ENCODE measurements at regions not wholly inside any gene's neighbourhood (a gene's known extent, or its start where the extent isn't known, plus 50 kb on each side); places are given as distances from the start of the nearest gene placed in this dataset.

DNA sequence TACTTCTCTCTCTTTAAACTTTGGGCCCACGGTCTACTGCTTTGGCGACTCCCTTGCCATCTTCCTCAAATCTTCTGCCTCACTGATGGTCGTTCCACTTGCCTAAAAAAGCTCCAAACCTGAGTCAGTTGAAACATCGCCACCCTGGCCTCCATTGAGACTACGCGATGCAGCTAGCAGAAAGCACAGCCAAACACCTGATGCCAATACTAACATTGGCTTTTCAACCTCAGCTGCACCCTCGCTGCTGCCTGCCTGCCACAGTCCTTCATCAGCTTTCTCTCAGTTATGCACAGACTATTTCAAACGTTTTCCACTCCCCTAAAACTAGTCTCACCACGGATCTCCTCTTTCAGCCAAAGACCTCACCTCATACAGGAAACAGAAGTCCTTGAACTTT, 214.2 kb upstream of the TMCO5A start:
- no peak for DNase-seq

DNA sequence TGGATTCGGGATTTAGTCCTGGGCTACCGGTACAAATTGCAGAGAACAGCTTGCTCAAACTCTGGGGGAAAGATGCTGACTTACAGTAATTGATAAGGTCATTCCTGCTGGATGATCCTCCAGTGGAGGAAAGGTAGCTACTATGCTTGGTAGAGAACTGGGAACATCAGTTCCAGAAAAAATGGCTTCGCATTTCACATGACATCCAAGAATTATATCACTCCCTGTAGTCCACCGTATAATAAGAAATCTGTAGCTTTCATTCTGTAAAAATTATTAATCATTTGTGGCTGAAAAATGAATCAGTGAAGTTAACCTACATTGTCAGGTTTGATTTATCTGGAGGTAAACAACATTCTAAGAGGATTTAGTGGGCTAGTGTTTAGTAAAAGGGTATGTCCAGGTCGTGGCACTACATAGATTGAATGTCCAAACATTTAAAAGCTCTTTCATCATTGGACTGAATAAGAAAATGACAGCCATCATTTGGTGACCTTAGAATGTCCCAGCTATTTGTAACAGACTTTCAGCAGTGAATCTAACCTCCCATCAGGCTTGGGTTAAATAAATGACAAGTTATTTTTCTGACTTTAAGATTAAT, 203.2 kb upstream of the TMCO5A start:
- no peak for DNase-seq

DNA sequence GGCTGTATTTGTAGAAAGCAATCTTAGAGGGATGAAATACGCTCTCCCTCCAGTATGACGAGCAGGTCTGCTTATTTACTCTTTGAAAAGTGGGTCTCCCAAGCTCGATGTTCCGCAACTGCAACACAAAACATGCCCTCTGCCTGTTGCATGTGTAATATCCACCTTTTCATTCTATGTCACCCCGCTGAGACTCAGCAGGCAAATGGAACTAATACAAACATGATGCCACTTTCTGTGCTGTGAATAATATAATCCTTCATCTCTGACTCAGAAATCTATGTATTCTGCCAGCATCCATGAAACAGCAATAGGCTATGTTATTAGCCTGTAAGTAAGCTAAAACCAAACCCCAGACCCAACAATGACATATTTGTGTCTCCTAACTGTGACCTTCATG, 200.8 kb upstream of the TMCO5A start:
- no peak for DNase-seq

DNA sequence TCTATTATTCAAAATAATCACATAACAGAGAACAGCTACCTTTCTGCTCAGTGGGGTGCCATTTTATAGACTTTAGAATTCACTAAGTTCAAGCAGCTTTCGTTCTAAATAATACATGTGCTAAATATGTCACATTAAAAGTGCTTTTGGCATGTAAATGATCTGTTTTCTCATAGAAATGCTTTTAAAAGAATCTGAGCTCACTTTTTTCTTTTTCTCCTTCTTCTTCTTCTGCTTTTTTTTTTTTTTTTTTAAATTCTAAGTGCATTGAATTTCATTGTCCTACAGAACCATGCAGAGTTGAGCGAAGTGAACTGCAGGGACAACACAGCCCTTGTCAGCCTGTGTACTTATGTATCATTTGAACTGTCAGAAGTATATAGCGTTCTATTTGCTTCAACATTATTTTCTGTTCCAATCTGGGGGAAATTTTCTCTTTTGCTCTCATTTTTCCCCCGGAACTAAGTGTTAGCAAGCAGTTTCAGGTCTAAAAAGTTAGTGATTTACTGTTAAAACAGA, 193.8 kb upstream of the TMCO5A start:
- no peak for DNase-seq

DNA sequence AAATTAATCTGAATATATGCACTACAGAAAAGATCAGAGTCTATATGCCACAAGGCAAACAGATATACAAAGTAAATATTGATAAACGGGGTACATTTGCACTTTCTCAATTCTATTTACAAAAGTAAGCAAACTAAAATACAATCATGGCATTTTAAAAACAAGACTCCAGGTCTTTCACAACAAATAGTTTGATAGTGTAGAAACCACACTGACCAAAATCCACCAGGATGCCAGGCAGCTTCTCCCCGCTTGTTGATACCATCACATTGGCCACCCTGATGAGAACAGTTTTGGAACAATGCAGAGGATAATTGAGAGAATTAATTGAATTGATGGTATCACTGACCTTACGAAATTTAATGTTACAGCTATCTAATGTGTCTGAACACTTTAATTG, 190.6 kb upstream of the TMCO5A start:
- DNase-seq, result no peak

DNA sequence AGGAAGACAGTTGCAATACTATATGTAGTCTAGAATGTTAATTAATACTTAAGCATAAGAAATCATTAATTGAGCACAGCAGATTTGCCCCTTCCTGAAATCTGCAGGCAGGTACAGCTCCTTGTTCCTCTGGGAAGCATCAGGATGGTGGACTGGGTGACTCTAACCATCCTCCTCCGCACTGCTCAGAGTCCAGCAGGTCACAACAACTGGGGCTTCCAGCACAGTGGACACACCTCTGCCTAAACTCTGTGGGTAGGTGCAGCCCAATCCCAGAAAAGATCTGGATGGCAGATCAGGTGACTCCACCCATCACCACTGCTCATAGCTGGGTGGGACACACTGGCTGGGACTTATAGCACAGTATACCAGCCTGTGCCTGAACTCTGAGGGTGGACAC, 189.9 kb upstream of the TMCO5A start:
- no peak for DNase-seq

DNA sequence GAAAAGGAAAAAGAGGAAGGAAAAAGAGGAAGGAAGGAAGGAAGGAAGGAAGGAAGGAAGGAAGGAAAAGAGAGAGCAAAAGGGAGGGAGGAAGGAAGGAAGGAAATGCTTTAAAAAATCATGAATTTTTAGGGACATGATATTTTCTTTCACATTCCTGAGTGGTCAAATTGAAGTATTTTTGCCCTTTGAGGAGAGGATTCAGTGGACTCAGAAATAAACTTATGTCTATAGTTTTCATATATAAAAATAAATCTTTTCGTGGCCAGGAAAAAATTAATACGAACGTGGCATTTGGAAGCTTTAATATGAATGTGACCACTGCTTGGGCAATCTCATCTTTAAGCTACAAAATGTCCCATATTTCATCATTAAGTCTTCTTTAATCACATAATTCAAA, 183.0 kb upstream of the TMCO5A start:
- no peak for DNase-seq

DNA sequence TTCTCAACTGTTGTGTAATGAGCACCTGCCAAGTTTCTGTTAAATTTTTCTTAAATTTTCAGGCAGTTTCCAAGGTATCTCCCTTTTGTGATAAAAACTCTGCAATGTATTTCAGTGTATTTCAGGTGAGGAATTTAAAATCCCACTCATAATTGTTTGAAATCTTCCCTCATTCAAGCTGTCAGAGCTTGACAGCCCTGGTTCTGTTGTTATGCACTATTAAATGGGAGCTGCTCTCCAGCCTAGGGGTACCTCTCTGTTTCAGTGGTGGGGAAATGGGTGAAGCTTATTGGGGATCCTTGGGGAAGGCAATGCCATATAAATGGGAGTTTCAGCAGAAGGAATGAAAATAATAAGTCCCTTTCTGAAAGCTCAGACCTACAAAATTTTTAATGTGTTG, 178.0 kb upstream of the TMCO5A start:
- DNase-seq, result no peak

DNA sequence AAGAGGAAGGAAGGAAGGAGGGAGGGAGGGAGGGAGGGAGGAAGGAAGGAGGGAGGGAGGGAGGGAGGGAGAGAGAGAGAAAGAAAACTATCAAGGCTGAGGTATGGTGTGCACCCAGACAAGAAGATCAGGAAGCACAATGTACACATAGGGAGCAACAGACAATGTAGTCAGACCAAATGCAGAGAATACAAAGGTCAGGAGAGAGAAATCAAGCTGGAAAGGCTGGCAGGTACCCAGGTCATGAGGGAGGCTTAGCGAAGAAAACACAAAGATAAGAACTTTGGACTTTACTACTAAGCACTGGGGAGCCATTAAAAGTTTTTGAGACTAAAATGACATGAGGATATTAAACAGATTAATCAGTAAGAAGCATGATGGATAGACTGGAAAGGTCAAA, 176.0 kb upstream of the TMCO5A start:
- DNase-seq, result no peak

DNA sequence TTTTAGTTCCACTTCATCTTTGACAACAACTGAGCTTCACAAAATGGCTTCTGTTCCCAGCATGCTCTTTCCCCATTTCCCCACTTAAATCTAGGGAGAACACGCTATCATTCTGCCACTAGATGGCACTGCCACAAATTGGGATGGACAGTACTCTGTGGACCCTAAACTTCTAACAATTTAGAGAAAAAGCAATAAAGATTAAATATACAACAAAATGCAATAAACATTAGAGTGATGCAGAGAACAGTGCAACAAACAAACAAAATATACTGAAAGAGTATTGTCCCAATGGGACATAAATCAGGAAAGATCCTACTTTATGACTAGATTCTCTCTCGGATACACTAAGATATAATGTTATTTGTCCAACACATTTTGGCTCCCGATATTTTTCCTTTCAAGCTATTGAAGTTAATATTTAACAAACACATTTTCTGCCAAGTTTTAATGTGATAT, 169.7 kb upstream of the TMCO5A start:
- DNase-seq, result peak in 1 of 2 experiments; percentile 36

DNA sequence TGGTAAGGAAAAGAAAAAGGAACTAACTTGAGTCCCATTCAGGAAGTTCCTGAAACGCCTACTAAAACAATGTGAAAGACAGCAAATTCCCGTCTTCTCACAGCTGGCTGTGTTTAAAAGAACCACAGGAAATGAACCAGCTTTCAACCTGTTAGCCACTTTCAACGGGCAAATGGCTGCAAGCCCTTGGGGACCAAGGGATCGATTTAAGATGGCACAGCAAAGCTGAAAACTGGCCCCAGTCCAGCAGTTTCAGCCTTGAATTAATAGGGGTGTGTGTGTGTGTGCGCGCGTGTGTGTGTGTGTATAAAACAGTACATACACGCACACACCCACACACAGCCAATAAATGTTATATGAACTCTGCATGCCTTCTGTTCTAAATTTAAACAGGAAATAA, 168.7 kb upstream of the TMCO5A start:
- no peak for DNase-seq

DNA sequence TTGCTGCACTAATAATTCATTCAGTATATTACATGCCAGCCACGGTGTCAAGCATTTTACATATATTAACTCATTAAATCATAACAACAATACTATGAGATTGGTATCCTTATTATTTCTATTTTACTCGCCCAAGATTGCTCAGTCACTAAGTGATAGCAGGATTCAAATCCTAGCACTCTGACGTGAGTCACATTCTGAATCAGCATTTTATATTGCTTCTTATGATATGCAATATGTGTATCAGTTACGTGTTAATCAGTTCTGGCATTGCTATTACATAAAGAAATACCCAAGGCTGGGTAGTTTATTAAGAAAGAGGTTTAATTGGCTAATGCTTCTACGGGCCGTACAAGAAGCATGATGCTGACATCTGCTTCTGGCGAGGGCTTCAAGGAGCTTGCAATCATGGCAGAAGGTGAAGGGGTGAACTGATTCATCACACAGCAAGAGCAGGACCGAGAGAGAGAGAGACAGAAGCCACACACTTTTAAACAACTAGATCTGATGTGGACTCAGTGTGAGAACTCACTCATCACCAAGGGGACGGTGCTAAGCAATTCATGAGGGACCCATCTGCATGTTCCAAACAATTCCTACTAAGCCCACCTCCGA, 166.5 kb upstream of the TMCO5A start:
- no peak for DNase-seq

DNA sequence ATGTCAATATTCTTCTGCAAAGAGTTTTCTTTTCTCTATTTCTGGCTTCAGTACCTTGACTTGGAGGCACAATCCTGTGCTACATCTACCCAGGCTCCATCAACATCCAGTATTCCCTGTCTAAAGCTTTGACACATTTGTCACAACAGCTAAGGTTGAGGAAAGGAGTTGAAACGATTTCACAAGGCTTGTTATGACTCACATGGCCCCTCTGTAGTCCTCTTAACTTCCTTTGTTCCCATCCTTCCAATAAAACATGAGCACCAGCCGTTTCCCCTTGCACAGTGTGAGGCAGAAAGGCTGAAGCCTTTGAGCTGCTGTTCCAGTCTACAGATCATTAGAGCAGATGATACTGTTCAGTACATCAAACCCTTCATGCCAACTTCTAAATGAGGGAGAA, 163.0 kb upstream of the TMCO5A start:
- no peak for DNase-seq

DNA sequence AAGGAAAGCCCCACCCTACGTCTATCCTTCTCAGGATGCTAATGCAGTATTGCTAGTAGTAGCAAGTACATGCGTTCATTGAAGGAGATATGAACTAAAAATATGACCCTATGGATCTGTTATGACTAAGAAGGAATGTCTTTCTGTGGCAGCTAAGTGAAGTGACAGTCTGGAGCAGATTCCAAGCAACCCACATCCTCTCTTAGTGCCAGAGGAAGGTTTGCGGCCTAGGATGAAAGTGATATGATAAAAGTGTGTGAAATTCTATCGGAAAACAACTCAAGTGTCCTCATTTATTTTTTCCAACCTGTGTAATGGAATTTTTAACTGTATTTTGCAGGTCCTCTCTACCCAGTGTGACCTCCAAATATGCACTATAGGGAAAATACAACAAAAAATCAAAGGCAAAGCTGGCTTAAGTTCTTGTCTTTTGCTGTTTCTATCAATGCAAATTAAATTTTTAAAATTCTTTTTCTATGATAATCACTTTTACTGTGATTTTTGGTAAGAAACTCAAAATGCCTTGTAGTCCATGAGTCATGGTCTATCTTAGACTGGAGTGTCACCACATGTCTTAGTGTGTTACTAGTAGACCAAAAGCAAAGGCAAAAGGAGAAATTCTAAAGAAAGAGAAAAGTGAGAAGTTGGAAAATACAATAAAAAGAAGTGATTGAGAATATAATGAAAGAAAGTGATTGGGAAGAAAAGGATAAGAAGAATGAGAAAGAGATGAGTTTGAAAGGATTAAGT, 161.2 kb upstream of the TMCO5A start:
- peak in 1 of 2 experiments; percentile 18 for DNase-seq

DNA sequence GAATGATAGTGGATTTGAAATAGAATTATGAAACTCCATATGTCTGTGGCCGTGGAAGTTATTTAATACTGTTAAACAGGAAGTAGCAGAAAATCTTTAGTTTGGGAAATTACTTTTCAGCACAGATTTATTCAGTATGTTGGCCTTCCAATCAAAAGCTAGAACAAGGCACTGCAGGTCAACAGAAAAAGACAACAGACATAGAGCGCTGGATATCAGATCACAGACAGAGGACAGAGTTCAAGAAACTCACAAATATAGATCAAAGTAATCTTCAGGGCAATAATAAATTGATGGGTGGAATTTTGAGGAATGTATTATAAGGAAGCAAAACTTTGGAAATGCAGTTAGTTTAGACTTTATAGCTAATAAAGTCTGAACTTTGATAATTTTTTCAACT, 159.5 kb upstream of the TMCO5A start:
- DNase-seq, result no peak

DNA sequence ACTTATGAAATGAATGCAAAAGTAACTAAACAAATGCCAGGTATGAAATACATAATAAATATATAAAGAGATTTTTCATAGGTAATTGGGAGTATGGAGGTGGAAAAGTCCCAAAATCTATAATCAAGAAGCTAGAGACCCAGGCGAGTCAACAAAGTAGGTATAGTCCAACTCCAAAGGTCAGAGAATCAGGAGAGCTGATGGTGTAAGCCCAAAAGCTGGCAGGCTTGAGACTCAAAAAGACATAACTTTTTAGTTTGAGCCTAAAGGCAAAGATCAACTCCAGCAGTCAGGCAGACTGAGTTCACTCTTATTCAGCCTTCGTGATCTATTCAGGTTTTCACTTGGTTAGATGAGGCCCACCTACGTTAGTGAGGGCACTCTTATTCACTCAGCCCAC, 157.4 kb upstream of the TMCO5A start:
- DNase-seq, result no peak

DNA sequence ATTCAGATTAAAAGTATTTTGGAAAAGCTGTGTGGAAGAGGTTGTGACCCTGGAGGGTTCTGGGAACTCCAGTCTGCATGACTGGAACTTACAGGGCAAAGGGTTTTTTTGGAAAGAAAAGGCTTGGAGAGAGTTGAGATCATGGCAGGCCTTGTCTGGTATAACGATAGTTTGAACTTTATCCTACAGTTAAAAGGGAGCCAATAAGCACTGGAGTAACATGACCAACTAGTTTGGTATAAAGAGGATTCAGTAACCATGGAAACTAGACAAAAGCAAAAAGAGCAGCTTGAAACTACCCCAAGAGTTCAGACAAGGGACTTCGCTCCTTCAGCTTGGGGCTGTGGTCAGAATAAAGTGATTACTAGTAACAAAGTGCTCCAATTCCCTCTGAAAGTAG, 151.2 kb upstream of the TMCO5A start:
- no peak for DNase-seq

DNA sequence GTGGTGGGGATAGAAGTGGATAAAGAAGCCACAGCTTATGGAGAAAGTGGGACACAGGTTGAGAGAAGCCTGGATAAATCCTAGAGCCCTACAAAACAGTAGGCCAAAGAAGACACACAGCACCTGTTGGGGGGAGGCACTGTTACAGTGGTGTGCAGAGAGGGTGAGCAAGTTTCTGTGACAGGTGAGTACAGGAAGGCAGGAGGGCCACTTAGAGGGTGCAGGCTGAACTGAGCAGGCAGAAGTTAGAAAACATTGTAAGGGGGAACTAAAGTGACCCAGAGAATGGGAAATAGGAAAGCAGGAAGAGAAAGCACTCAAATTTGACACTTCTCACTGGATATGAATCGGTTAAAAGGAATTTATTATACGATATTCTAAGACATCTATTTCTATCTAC, 146.1 kb upstream of the TMCO5A start:
- no peak for DNase-seq

DNA sequence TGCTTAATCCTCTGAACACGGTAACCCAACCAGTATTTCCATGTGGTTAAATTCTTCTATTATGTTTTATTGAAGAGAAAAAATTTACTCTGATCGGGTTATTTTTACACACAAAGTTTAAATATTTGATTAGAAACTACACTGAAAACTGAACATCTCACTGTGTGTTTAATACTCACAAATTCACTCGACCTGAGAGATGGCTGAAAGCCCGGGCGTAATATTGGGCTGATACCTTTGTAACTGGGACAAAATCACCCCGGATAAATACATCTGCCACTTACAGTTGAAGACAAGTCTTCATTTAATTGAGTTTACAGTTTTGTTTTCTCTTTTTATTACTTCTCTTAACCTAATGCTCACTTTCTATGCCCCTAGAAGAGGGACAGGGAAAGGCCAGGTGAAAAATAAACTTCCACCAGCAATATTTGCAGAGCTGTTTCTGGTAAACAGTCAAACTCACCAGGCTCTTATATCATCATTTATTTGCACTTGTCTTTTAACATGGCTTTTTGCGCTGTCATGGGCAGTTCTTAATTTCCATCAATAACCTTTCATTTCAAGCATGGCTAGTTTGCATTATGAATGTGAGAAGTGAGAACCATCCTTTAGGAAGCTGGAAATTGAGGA, 145.6 kb upstream of the TMCO5A start:
- no peak for DNase-seq

DNA sequence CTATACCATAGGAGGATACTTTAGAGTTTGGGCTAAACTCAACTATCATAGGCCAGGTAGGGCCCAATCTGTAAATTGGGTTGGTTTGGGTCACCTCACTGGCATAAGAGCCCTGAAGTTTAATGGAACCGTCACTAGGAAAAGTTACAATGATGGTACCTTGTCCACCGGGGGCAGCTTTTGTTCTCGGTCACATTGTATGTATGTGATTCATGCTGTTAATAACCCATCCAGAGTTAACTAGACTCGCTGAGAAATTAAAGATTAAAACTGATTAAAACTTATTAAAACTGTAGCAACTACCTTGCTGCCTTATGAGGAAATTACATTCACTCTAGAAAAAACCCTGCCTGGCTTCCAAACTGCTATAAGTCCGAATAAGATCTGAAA, 145.0 kb upstream of the TMCO5A start:
- no peak for DNase-seq

DNA sequence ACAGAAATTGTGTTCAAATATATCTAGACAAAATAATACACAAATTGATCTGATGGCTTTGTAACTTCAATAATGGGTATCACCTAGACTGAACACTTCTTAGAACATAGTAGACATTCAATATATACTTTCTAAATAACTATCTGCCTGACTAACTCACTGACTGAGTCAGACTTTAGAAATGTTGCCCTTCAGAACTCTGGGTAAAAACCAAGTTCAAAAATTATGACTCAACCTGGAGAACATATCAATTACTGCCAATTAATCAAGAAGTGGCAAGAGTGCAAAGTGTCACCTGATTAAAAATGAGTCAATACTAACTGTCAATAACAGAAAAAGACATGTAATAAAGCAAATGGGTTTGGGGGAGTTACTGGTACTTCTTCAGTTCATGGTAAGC, 144.6 kb upstream of the TMCO5A start:
- no peak for DNase-seq

DNA sequence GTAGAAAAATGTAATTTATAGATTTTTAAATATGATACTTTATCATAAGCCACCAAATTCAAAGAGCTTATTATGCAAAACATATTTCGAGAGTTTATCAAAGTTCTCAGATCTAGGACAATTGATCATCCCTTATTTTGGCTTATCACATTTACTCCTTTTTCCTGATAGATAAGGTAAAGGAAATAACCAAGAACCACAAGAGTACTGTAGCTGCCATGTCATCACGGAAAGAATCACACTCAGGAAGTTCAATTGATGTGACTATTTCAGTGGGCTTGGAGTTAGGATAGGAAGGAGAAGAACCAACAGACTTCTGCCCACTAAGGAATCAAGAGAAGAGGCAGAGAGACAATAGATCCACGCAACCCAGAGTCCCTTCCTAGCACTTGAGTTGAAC, 142.7 kb upstream of the TMCO5A start:
- no peak for DNase-seq

DNA sequence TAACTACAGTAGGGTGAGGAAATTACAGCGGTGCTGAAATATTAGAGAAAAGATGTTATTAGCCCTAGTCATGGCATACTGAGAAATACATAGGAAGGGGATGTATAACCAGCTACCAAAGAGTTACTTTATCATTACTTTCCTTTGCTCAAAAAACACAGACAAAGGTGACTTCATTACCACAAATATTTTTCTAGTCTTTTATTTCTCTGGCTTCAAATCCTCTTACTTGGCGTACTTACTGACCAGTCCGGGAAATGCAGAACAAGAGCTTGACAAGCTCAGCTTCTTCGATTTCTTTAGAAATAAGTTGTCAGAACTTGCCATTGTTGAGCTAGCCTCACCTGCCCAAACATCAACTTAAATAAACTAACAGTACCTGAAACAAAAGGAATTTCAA, 142.1 kb upstream of the TMCO5A start:
- no peak for DNase-seq

DNA sequence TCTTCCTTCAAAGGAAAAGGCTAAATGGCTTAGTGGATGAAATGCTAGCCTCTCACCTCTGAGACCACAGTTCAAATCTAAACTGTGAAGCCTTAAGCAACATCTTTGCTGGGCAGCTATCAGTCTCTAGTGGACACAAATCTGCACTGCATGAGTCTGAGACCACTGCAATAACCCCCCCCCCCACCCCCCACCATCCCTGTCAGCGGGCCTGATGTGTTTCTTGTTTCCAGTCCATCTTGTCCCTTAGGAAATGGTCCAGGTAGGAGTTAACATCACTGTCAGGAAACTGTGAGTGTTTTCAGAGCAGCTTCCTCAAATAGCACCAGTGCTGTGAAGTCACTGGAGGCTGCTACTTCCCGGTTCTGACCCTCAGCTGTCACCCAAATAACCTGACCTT, 140.6 kb upstream of the TMCO5A start:
- DNase-seq, result no peak

Measured in SW 1271 (cell line).